Activated effector memory CD4-positive, alpha-beta T cell treated with anti-CD3 and anti-CD28 coated beads, Interleukin-2, amount 50 U/mL, for 16 hours (primary cell): ENCODE measurements at regions not wholly inside any gene's neighbourhood (a gene's known extent, or its start where the extent isn't known, plus 50 kb on each side); places are given as distances from the start of the nearest gene placed in this dataset.
"Not testable (repeated sequence)": the region's sequence is repeated elsewhere in the genome, so short reads cannot be mapped to it uniquely, and the experiment has no call there.

ENCODE experiments used
- DNase-seq: peaks from one replicate; pipeline ENCODE4 v3.0.0-alpha.2; 2020

- DNase-seq: not testable (repeated sequence)
These were observed 57.6 kb upstream of the BOLA1 start for GRCh38 chr1:149841597-149842238.

DNA sequence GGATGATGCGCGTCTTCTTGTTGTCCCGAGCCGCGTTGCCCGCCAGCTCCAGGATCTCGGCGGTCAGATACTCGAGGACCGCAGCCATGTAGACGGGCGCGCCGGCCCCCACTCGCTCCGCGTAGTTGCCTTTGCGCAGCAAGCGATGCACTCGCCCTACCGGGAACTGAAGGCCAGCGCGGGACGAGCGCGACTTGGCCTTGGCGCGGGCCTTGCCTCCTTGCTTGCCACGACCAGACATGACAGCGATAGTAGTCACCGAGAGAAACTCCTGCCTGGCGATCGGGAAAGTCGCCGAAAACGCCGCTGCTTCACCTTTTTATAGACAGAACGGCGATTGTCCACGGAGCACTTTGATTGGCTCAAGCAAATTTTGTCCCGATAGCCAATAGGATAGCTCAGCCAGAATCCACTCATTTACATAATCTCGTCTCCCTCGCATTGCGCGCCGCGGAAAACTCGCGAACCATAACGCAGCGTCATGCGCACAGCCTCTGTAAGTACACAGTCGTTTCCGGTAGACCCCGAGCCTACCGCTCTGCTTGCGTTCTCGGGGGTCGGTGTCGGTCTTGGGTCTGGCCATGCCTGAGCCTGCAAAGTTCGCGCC, 56.8 kb upstream of the BOLA1 start:
- DNase-seq: not testable (repeated sequence)

DNA sequence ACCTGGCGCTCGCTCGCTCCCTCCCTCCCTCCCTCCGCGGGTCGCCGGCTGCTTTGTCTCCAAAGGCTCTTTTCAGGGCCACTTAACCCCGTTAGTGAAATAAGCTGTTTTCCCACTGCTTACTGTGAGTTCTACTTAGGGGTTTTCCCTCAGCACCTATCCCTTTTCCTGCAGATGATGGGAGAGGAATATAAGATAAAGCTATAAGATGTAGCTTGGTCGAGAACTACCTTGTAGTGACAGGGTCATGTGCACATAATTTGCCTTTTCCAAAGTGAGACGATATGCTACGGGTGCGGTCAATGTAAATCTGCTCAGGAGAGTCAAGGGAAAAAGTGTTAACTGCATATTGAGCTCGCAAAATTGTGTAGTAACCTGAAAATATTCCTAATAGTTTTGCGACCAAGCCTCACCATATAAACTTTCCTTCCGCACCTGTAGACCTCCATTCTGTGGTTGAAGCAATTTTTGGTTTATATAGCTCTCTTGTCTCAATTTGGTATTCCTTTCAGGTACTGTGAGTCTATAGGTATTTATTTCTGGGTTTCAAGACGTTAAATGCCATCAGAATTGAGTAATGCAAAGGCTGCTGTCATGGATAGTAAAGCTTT, 55.8 kb upstream of the BOLA1 start:
- no peak for DNase-seq

GRCh38 chr1:149844101-149844500, 55.3 kb upstream of the BOLA1 start:
- DNase-seq: peak; percentile 60

- DNase-seq: no peak
These were observed 54.6 kb upstream of the BOLA1 start for GRCh38 chr1:149844650-149845255.

- DNase-seq: no peak
These were observed 54.0 kb upstream of the BOLA1 start for GRCh38 chr1:149845416-149845815.

DNA sequence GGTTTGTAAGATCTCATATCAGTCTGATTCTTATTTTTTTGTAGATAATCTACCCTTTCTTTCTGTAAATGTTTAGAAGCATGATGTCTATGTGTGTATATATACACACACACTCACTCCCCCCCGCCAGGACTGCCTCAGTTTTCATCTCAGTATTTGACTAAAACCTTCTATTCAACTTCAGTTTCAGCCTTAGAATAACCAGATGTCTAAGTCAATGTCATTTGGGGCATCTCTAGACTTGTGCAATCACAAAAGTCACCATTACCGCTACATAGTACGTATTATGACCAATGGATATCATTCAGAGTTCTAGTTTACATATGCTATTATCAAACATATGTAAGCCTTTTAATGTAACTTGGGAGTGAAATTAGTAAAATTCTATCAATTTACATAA, 53.3 kb upstream of the BOLA1 start:
- no peak for DNase-seq

DNA sequence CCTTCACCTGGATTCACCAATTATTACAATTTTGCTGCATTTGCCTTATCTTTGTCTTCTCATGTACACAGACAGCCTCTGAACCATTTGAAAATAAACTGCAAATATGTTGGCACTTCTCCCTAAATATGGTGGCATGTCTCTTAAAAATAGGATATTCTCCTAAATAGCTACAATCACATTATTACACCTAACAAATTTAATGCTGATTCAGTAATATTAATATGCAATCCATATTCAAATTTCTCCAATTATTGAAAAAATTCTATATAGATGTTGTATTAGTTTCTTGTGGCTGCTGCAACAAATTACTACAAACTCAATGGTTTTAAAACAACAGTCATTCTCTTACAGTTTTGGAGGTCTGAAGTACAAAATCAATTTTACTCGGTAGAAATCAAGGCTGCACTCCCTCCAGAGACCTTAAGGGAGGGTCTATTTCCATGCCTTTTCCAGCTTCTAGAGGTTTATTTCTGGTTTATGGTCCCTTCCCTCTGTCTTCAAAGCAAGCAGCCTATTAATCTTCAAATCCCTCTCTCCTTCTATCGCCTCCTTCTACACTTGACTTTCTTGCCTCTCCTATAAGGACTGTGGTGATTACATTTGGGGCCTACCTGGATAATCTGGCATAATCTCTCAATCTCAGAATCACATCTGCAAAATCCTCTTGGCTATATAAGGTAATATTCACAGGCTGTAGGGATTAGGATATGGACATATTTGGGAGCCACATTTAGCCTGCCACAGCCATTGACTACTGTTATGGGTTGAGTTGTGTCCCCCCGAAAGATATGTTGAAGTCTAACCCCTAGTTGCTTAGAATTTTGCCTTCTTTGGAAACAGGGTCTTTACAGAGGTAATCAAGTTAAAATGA, 52.5 kb upstream of the BOLA1 start:
- no peak for DNase-seq

- no peak for DNase-seq
These were observed 50.8 kb upstream of the BOLA1 start for GRCh38 chr1:149848340-149849110.

- no peak for DNase-seq
These were observed 50.0 kb upstream of the BOLA1 start for GRCh38 chr1:149849111-149849946.
